BLaER1 (cell line): ENCODE measurements at regions not wholly inside any gene's neighbourhood (a gene's known extent, or its start where the extent isn't known, plus 50 kb on each side); places are given as distances from the start of the nearest gene placed in this dataset.

Source experiments
- H3K27ac ChIP-seq: shearing (Covaris generic); formaldehyde crosslinking; 2 replicates; pipeline ENCODE4 v1.8.1; 2022
- H3K27me3 ChIP-seq: shearing (Covaris generic); formaldehyde crosslinking; 2 replicates; pipeline ENCODE4 v1.8.1; 2022
- H3K36me3 ChIP-seq: shearing (Covaris generic); formaldehyde crosslinking; 2 replicates; pipeline ENCODE4 v1.8.1; 2022
- H3K4me1 ChIP-seq: shearing (Covaris generic); formaldehyde crosslinking; 2 replicates; pipeline ENCODE4 v1.8.1; 2022
- H3K4me2 ChIP-seq: shearing (Covaris generic); formaldehyde crosslinking; 2 replicates; pipeline ENCODE4 v1.8.1; 2022
- H3K4me3 ChIP-seq: shearing (Covaris generic); formaldehyde crosslinking; 2 replicates; pipeline ENCODE4 v1.8.1; 2022
- H3K9ac ChIP-seq: shearing (Covaris generic); formaldehyde crosslinking; 2 replicates; pipeline ENCODE4 v1.8.1; 2022
- H3K9me3 ChIP-seq: shearing (Covaris generic); formaldehyde crosslinking; 2 replicates; pipeline ENCODE4 v1.8.1; 2022
- H4K20me1 ChIP-seq: shearing (Covaris generic); formaldehyde crosslinking; 2 replicates; pipeline ENCODE4 v1.8.1; 2022
- Cebpa-rat ChIP-seq: shearing (Covaris generic); IDR thresholded peaks from 2 replicates; pipeline ENCODE4 v1.8.1; 2022

GRCh38 chr14:34368115-34368970 lies 93.7 kb downstream of the SPTSSA start:
- no peaks in the 10 kb centered on the region for H3K9me3 ChIP-seq

GRCh38 chr14:34365309-34365915 lies 96.6 kb downstream of the SPTSSA start:
- Histone ChIP-seq H3K4me2 (no peak overlapping the region), H3K27ac (no peak overlapping the region)

More at GRCh38 chr14:34368115-34368970, 93.7 kb downstream of the SPTSSA start:
- no peak for TF ChIP-seq Cebpa-rat
- no peaks in the 10 kb centered on the region for H3K4me1 ChIP-seq
- H4K20me1 ChIP-seq = no peaks in the 10 kb centered on the region
- no peak overlapping the region for H3K27ac ChIP-seq
- H3K27me3 ChIP-seq = no peaks in the 10 kb centered on the region
- no peak overlapping the region for H3K9ac ChIP-seq
- no peak overlapping the region for H3K4me2 ChIP-seq
- H3K36me3 ChIP-seq = no peaks in the 10 kb centered on the region
- no peak overlapping the region for H3K4me3 ChIP-seq

GRCh38 chr14:34364201-34364600 lies 97.8 kb downstream of the SPTSSA start:
- no peak overlapping the region for H3K27ac ChIP-seq
- H3K4me2 ChIP-seq = no peak overlapping the region

More at GRCh38 chr14:34365309-34365915, 96.6 kb downstream of the SPTSSA start:
- Histone ChIP-seq H3K27me3 (no peaks in the 10 kb centered on the region), H3K36me3 (no peaks in the 10 kb centered on the region), H3K4me1 (no peaks in the 10 kb centered on the region), H3K9ac (no peak overlapping the region), H3K4me3 (no peak overlapping the region), H4K20me1 (no peaks in the 10 kb centered on the region), H3K9me3 (no peaks in the 10 kb centered on the region)
- no peak for TF ChIP-seq Cebpa-rat

GRCh38 chr14:34363733-34364134 lies 98.3 kb downstream of the SPTSSA start:
- Histone ChIP-seq H3K36me3 (no peaks in the 10 kb centered on the region), H3K27me3 (no peaks in the 10 kb centered on the region), H4K20me1 (no peaks in the 10 kb centered on the region), H3K4me2 (no peak overlapping the region), H3K27ac (no peak overlapping the region), H3K9ac (no peak overlapping the region), H3K4me3 (no peak overlapping the region), H3K4me1 (no peaks in the 10 kb centered on the region), H3K9me3 (no peaks in the 10 kb centered on the region)
- no peak for TF ChIP-seq Cebpa-rat

More at GRCh38 chr14:34364201-34364600, 97.8 kb downstream of the SPTSSA start:
- no peak for TF ChIP-seq Cebpa-rat
- H3K9ac ChIP-seq = no peak overlapping the region
- H3K9me3 ChIP-seq = no peaks in the 10 kb centered on the region
- no peaks in the 10 kb centered on the region for H3K27me3 ChIP-seq
- no peaks in the 10 kb centered on the region for H3K4me1 ChIP-seq
- no peak overlapping the region for H3K4me3 ChIP-seq
- no peaks in the 10 kb centered on the region for H4K20me1 ChIP-seq
- no peaks in the 10 kb centered on the region for H3K36me3 ChIP-seq

GRCh38 chr14:34362641-34363251 lies 99.3 kb downstream of the SPTSSA start:
- H3K9ac ChIP-seq = no peak overlapping the region
- H3K9me3 ChIP-seq = no peaks in the 10 kb centered on the region
- H3K36me3 ChIP-seq = no peaks in the 10 kb centered on the region
- H3K4me1 ChIP-seq = no peaks in the 10 kb centered on the region
- TF ChIP-seq Cebpa-rat = no peak
- H4K20me1 ChIP-seq = no peaks in the 10 kb centered on the region
- no peak overlapping the region for H3K4me2 ChIP-seq
- no peak overlapping the region for H3K4me3 ChIP-seq
- H3K27me3 ChIP-seq = no peaks in the 10 kb centered on the region
- H3K27ac ChIP-seq = no peak overlapping the region

GRCh38 chr14:34361504-34362011 lies 100.5 kb downstream of the SPTSSA start:
- Histone ChIP-seq H3K27me3 (no peaks in the 10 kb centered on the region), H4K20me1 (no peaks in the 10 kb centered on the region), H3K36me3 (no peaks in the 10 kb centered on the region), H3K9me3 (no peaks in the 10 kb centered on the region), H3K27ac (no peak overlapping the region), H3K9ac (no peak overlapping the region), H3K4me2 (no peak overlapping the region), H3K4me1 (no peaks in the 10 kb centered on the region), H3K4me3 (no peak overlapping the region)
- no peak for TF ChIP-seq Cebpa-rat

- H4K20me1 ChIP-seq = no peaks in the 10 kb centered on the region
- no peak overlapping the region for H3K4me2 ChIP-seq
- no peaks in the 10 kb centered on the region for H3K36me3 ChIP-seq
- no peaks in the 10 kb centered on the region for H3K27me3 ChIP-seq
- no peaks in the 10 kb centered on the region for H3K4me1 ChIP-seq
- H3K9ac ChIP-seq = no peak overlapping the region
- no peak overlapping the region for H3K4me3 ChIP-seq
- H3K9me3 ChIP-seq = no peaks in the 10 kb centered on the region
- no peak overlapping the region for H3K27ac ChIP-seq
- TF ChIP-seq Cebpa-rat = no peak
Observed at GRCh38 chr14:34359420-34360117, 102.5 kb downstream of the SPTSSA start.

GRCh38 chr14:34356264-34356654 lies 105.8 kb downstream of the SPTSSA start:
- Histone ChIP-seq H3K36me3 (no peaks in the 10 kb centered on the region), H3K4me1 (no peaks in the 10 kb centered on the region), H3K9ac (no peak overlapping the region), H3K27ac (no peak overlapping the region), H4K20me1 (no peaks in the 10 kb centered on the region), H3K9me3 (no peaks in the 10 kb centered on the region), H3K4me3 (no peak overlapping the region), H3K27me3 (no peaks in the 10 kb centered on the region), H3K4me2 (no peak overlapping the region)
- no peak for TF ChIP-seq Cebpa-rat

GRCh38 chr14:34355584-34356263 lies 106.3 kb downstream of the SPTSSA start:
- Histone ChIP-seq H4K20me1 (no peaks in the 10 kb centered on the region), H3K27ac (no peak overlapping the region), H3K9ac (no peak overlapping the region), H3K4me1 (no peaks in the 10 kb centered on the region), H3K9me3 (no peaks in the 10 kb centered on the region), H3K36me3 (no peaks in the 10 kb centered on the region), H3K4me3 (no peak overlapping the region), H3K27me3 (no peaks in the 10 kb centered on the region), H3K4me2 (no peak overlapping the region)
- no peak for TF ChIP-seq Cebpa-rat
